OCI-LY1 (cell line): ENCODE measurements at regions not wholly inside any gene's neighbourhood (a gene's known extent, or its start where the extent isn't known, plus 50 kb on each side); places are given as distances from the start of the nearest gene placed in this dataset.

Source experiments
- CTCF ChIP-seq: fragments of 200-600 bp; sonication (generic), shearing (Covaris generic); IDR thresholded peaks from 2 replicates; pipeline ENCODE4 v1.5.1; 2017; ENCODE audit warnings: mild to moderate bottlenecking, antibody characterized with exemption, low read length, moderate library complexity, mixed read lengths
- EZH2 ChIP-seq: fragments of 200-600 bp; sonication (generic), shearing (Covaris generic); IDR thresholded peaks from 2 replicates; pipeline ENCODE4 v1.8.0; 2017; ENCODE audit warnings: borderline replicate concordance, mixed run types, mild to moderate bottlenecking, antibody characterized with exemption, low read length, moderate library complexity, mixed read lengths

GRCh38 chr12:66932126-66932525 lies 253.2 kb upstream of the GRIP1 start:
- TF ChIP-seq CTCF (no peak), EZH2 (no peak)
